ENCODE measurements at regions not wholly inside any gene's neighbourhood (a gene's known extent, or its start where the extent isn't known, plus 50 kb on each side); places are given as distances from the start of the nearest gene placed in this dataset.

- FAIRE-seq, result no peak
Measured at GRCh38 chr6:45741437-45742171, 274.1 kb downstream of the CLIC5 start.

GRCh38 chr6:45739058-45739457 lies 276.6 kb downstream of the CLIC5 start:
- no peak for FAIRE-seq

GRCh38 chr6:45738057-45738455 lies 277.6 kb downstream of the CLIC5 start:
- FAIRE-seq, result no peak

- no peak for FAIRE-seq
Measured at GRCh38 chr6:45737331-45738056, 278.2 kb downstream of the CLIC5 start.

GRCh38 chr6:45736134-45736533 lies 279.5 kb downstream of the CLIC5 start:
- no peak for FAIRE-seq

GRCh38 chr6:45732731-45733130 lies 282.9 kb downstream of the CLIC5 start:
- FAIRE-seq, result no peak

- FAIRE-seq, result no peak
Measured at GRCh38 chr6:45730232-45730631, 285.4 kb downstream of the CLIC5 start.

GRCh38 chr6:45728674-45729073 lies 287.0 kb downstream of the CLIC5 start:
- no peak for FAIRE-seq

GRCh38 chr6:45727819-45728449 lies 287.7 kb downstream of the CLIC5 start:
- no peak for FAIRE-seq

- no peak for FAIRE-seq
Measured at GRCh38 chr6:45727228-45727627, 288.4 kb downstream of the CLIC5 start.

- no peak for FAIRE-seq
Measured at GRCh38 chr6:45726444-45726843, 289.2 kb downstream of the CLIC5 start.

GRCh38 chr6:45724511-45724910 lies 291.1 kb downstream of the CLIC5 start:
- FAIRE-seq, result no peak

- no peak for FAIRE-seq
Measured at GRCh38 chr6:45724027-45724426, 291.6 kb downstream of the CLIC5 start.

GRCh38 chr6:45722876-45723275 lies 292.8 kb downstream of the CLIC5 start:
- FAIRE-seq, result no peak

GRCh38 chr6:45721665-45722064 lies 294.0 kb downstream of the CLIC5 start:
- no peak for FAIRE-seq

GRCh38 chr6:45718871-45719270 lies 296.8 kb downstream of the CLIC5 start:
- FAIRE-seq, result no peak

GRCh38 chr6:45718131-45718530 lies 297.5 kb downstream of the CLIC5 start:
- no peak for FAIRE-seq

GRCh38 chr6:45717715-45718114 lies 297.9 kb downstream of the CLIC5 start:
- FAIRE-seq, result no peak

- FAIRE-seq, result no peak
Measured at GRCh38 chr6:45717027-45717426, 298.6 kb downstream of the CLIC5 start.

- no peak for FAIRE-seq
Measured at GRCh38 chr6:45715508-45715803, 300.2 kb downstream of the CLIC5 start.

- peak; percentile 25 for FAIRE-seq
Measured at GRCh38 chr6:45714741-45715507, 300.7 kb downstream of the CLIC5 start.

GRCh38 chr6:45714006-45714730 lies 301.5 kb downstream of the CLIC5 start:
- FAIRE-seq, result no peak

Data from A204.1 (cell line).